OCI-LY1 (cell line): ENCODE measurements at regions not wholly inside any gene's neighbourhood (a gene's known extent, or its start where the extent isn't known, plus 50 kb on each side); places are given as distances from the start of the nearest gene placed in this dataset.

Experiments
- H2AFZ ChIP-seq: fragments of 200-600 bp; sonication (generic), shearing (Covaris generic); 2 replicates; pipeline ENCODE4 v1.6.0; 2014; ENCODE audit warnings: antibody characterized with exemption, mild to moderate bottlenecking, low read length
- H3F3A ChIP-seq: fragments of 200-600 bp; sonication (generic), shearing (Covaris generic); 2 replicates; pipeline ENCODE4 v1.6.0; 2014; ENCODE audit warnings: mild to moderate bottlenecking, antibody characterized with exemption, low read length, moderate library complexity; ENCODE audit not compliant: insufficient read depth
- H3K27ac ChIP-seq: fragments of 200-600 bp; sonication (generic); 2 replicates; pipeline ENCODE4 v1.5.1; 2014; ENCODE audit warnings: low read length, mixed run types, mild to moderate bottlenecking, low read depth; ENCODE audit not compliant: poor library complexity, severe bottlenecking
- H3K27me3 ChIP-seq: fragments of 200-600 bp; sonication (generic); 2 replicates; pipeline ENCODE4 v1.6.0; 2014; ENCODE audit warnings: antibody characterized with exemption, mild to moderate bottlenecking, low read length, moderate library complexity; ENCODE audit not compliant: insufficient read depth
- H3K36me3 ChIP-seq: fragments of 200-600 bp; sonication (generic); 2 replicates; pipeline ENCODE4 v1.6.1; 2014; ENCODE audit warnings: mild to moderate bottlenecking, antibody characterized with exemption, low read length, moderate library complexity, mixed read lengths; ENCODE audit not compliant: insufficient read depth
- H3K4me1 ChIP-seq: fragments of 200-600 bp; sonication (generic); 2 replicates; pipeline ENCODE4 v1.5.1; 2014; ENCODE audit warnings: mild to moderate bottlenecking, low read length, moderate library complexity; ENCODE audit not compliant: insufficient read depth, severe bottlenecking
- H3K4me2 ChIP-seq: fragments of 200-600 bp; sonication (generic), shearing (Covaris generic); 2 replicates; pipeline ENCODE4 v1.6.1; 2014; ENCODE audit warnings: low read length
- H3K4me3 ChIP-seq: fragments of 200-600 bp; sonication (generic); 2 replicates; pipeline ENCODE4 v1.5.1; 2014; ENCODE audit warnings: low read length, low read depth, mild to moderate bottlenecking, mixed read lengths; ENCODE audit not compliant: poor library complexity, severe bottlenecking
- H3K79me2 ChIP-seq: fragments of 200-600 bp; shearing (Covaris generic); 2 replicates; pipeline ENCODE4 v1.6.1; 2016; ENCODE audit warnings: mixed run types, low read length, mixed read lengths; ENCODE audit not compliant: insufficient read depth
- H3K9ac ChIP-seq: fragments of 200-600 bp; sonication (generic), shearing (Covaris generic); 2 replicates; pipeline ENCODE4 v1.6.1; 2014; ENCODE audit warnings: mild to moderate bottlenecking, low read length, mixed read lengths
- H3K9me2 ChIP-seq: fragments of 200-600 bp; sonication (generic), shearing (Covaris generic); 2 replicates; pipeline ENCODE4 v1.6.1; 2014; ENCODE audit warnings: low read depth, mild to moderate bottlenecking, low read length, mixed read lengths
- H3K9me3 ChIP-seq: fragments of 200-600 bp; shearing (Covaris generic); 2 replicates; pipeline ENCODE4 v1.6.1; 2014; ENCODE audit warnings: low read length, mixed read lengths
- H4K20me1 ChIP-seq: fragments of 200-600 bp; sonication (generic), shearing (Covaris generic); 2 replicates; pipeline ENCODE4 v1.6.0; 2016; ENCODE audit warnings: mild to moderate bottlenecking, low read length; ENCODE audit not compliant: insufficient read depth
- CTCF ChIP-seq: fragments of 200-600 bp; sonication (generic), shearing (Covaris generic); IDR thresholded peaks from 2 replicates; pipeline ENCODE4 v1.5.1; 2017; ENCODE audit warnings: mild to moderate bottlenecking, antibody characterized with exemption, low read length, moderate library complexity, mixed read lengths
- EZH2 ChIP-seq: fragments of 200-600 bp; sonication (generic), shearing (Covaris generic); IDR thresholded peaks from 2 replicates; pipeline ENCODE4 v1.8.0; 2017; ENCODE audit warnings: borderline replicate concordance, mixed run types, mild to moderate bottlenecking, antibody characterized with exemption, low read length, moderate library complexity, mixed read lengths

DNA sequence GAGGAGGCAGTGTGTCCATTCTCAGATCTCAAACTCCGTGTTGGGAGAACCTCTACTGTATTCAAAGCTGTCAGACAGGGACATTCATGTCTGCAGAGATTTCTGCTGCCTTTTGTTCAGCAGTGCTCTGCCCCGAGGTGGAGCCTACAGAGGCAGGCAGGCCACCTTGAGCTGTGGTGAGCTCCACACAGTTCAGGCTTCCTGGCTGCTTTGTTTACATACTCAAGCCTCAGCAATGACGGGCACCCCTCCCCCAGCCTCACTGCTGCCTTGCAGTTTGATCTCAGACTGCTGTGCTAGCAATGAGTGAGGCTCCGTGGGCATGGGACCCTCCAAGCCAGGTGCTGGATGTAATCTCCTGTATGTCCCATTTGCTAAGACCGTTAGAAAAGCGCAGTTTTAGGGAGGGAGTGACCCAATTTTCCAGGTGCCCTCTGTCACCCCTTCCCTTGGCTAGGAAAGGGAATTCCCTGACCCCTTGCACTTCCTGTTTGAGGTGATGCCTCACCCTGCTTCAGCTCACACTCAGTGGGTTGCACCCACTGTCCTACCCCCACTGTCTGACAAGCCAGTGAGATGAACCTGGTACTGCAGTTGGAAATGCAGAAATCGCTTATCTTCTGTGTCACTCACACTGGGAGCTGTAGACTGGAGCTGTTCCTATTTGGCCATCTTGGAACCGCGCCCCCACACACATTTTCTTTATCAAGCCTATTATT lies 458.9 kb upstream of the HSFY2 start:
- no peaks in the 10 kb centered on the region for H3K36me3 ChIP-seq
- no peak overlapping the region for H3K27ac ChIP-seq
- H3K9ac ChIP-seq, result no peak overlapping the region
- H3F3A ChIP-seq, result no peaks in the 10 kb centered on the region
- H2AFZ ChIP-seq, result no peak overlapping the region
- no peaks in the 10 kb centered on the region for H3K9me2 ChIP-seq
- H3K9me3 ChIP-seq, result no peaks in the 10 kb centered on the region
- no peaks in the 10 kb centered on the region for H3K27me3 ChIP-seq
- no peaks in the 10 kb centered on the region for H3K79me2 ChIP-seq
- no peak for TF ChIP-seq EZH2
- no peak for TF ChIP-seq CTCF
- no peak overlapping the region for H3K4me3 ChIP-seq
- no peaks in the 10 kb centered on the region for H3K4me1 ChIP-seq
- H4K20me1 ChIP-seq, result no peaks in the 10 kb centered on the region
- H3K4me2 ChIP-seq, result no peak overlapping the region

DNA sequence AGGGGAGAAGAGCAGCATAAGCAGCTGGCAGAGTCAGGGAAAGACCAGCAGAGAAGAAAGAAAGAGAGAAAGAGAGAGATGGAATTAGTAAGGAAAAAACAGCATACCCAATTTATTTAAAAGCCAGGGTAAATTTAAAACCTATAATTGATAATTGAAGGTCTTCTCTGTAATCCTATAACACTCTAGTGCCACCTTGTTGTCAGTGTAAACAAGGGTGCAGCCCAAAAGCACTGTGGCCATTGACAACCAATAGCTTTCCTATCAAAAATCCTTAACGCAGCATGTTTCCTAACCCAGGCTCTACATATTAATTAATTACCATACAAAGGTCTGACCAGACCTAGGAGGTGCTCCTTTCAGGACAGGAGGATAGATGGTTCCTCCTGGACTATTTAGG lies 447.2 kb upstream of the HSFY2 start:
- Histone ChIP-seq H3K4me2 (no peak overlapping the region), H3K9me2 (no peaks in the 10 kb centered on the region), H3K27ac (no peak overlapping the region), H2AFZ (no peak overlapping the region), H3K27me3 (no peaks in the 10 kb centered on the region), H3K4me1 (no peaks in the 10 kb centered on the region), H3K9me3 (no peaks in the 10 kb centered on the region), H3K79me2 (no peaks in the 10 kb centered on the region), H4K20me1 (no peaks in the 10 kb centered on the region), H3K36me3 (no peaks in the 10 kb centered on the region), H3K9ac (no peak overlapping the region), H3K4me3 (no peak overlapping the region), H3F3A (no peaks in the 10 kb centered on the region)
- TF ChIP-seq EZH2 (no peak), CTCF (no peak)

DNA sequence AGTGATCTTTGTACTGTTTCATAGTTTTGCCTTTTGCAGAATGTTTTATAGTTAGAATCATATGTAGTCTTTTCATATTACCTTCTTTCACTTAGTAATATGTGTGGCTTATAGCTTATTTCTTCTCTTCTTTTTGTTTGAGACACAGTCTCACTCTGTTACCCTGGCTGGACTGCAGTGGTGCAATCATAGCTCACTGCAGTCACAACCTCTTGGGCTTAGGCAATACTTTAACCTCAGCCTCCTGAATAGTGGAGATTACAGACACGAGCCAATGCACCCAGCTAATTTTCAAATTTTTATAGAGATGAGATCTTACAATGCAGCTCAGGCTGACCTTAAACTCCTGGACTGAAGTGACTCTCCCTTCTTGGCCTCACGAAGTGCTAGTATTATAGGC lies 435.4 kb upstream of the HSFY2 start:
- H3F3A ChIP-seq, result no peaks in the 10 kb centered on the region
- no peaks in the 10 kb centered on the region for H4K20me1 ChIP-seq
- no peak overlapping the region for H3K27ac ChIP-seq
- H3K9me2 ChIP-seq, result no peaks in the 10 kb centered on the region
- no peak overlapping the region for H3K4me3 ChIP-seq
- H3K79me2 ChIP-seq, result no peaks in the 10 kb centered on the region
- H3K27me3 ChIP-seq, result no peaks in the 10 kb centered on the region
- H2AFZ ChIP-seq, result no peak overlapping the region
- H3K4me2 ChIP-seq, result no peak overlapping the region
- TF ChIP-seq CTCF (no peak), EZH2 (no peak)
- H3K36me3 ChIP-seq, result no peaks in the 10 kb centered on the region
- H3K9ac ChIP-seq, result no peak overlapping the region
- no peaks in the 10 kb centered on the region for H3K4me1 ChIP-seq
- H3K9me3 ChIP-seq, result no peaks in the 10 kb centered on the region
